ENCODE measurements at regions not wholly inside any gene's neighbourhood (a gene's known extent, or its start where the extent isn't known, plus 50 kb on each side); places are given as distances from the start of the nearest gene placed in this dataset.

DNA sequence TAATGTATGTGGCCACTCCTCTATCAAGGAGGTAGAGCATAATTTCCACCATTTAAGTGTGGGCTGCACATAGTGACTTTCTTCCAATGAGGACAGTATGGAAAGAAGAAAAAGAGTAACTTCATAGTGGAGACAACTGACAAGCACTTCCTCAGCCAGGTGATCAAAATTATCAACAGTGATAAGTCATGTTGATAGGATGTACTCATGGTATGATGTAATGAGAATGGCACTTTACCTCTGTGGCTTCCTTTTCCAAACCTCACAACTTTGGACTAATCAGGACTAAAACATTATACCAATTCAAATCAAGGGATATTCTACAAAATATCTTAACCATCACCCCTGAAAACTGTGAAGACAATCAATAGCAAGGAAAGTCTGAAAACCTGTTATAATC is 302.3 kb upstream of the CITED2 start:
- TF ChIP-seq CTCF (IDR thresholded peaks at IDR 0.05; ENCODE audit: low read length) (no peak), EZH2 (IDR thresholded peaks at IDR 0.05; ENCODE audit: borderline replicate concordance, low read length) (no peak)
